Endothelial cell of umbilical vein (primary cell): ENCODE measurements at regions not wholly inside any gene's neighbourhood (a gene's known extent, or its start where the extent isn't known, plus 50 kb on each side); places are given as distances from the start of the nearest gene placed in this dataset.

Experiments
- BruUV-seq: library from RNA; stranded (reverse); fragments of 400-500 nt; replicated peaks from 2 replicates; lab custom pipeline; 2021; lab: Mats Ljungman, UMichigan
- CTCF ChIA-PET: fragments of 300-600, 350-600 bp; sonication (Branson Sonifier 250); formaldehyde crosslinking; loops from one replicate; lab custom pipeline; 2021; ENCODE audit warnings: antibody characterized with exemption, inconsistent platforms; lab: Charles Lee
- POLR2A ChIA-PET: fragments of 300-600, 350-600 bp; sonication (Branson Sonifier 250); formaldehyde crosslinking; loops from one replicate; lab custom pipeline; 2021; ENCODE audit warnings: antibody characterized with exemption, inconsistent platforms; lab: Charles Lee
- DNase-seq: peaks from one replicate; pipeline ENCODE4 v3.0.0-alpha.2; 2011; ENCODE audit warnings: low read depth, low spot score
- FAIRE-seq: peaks from 2 replicates; lab custom pipeline; 2011; peaks lifted over from hg19 to GRCh38; lab: Jason Lieb, UNC
- H2AFZ ChIP-seq: 2 replicates; pipeline ENCODE4 v1.6.0; 2012; ENCODE audit warnings: low read depth, low read length, control low read depth, inconsistent platforms
- H3K27ac ChIP-seq: 2 replicates; pipeline ENCODE4 v1.5.1; 2011; ENCODE audit warnings: low read depth, mild to moderate bottlenecking, control low read depth, low read length, moderate library complexity; ENCODE audit not compliant: insufficient read depth
- H3K27me3 ChIP-seq, 2 experiments: 2 replicates each; pipeline versions ENCODE4 v1.6.0 to v1.6.1; 2011; ENCODE audit warnings: low read length in 2 of 2, mixed read lengths in 1 of 2; ENCODE audit not compliant: control insufficient read depth in 2 of 2, insufficient read depth in 2 of 2
- H3K36me3 ChIP-seq, 2 experiments: 2 replicates in 1 of 2; 3 replicates in 1 of 2; pipeline ENCODE4 v1.5.1; 2011; ENCODE audit warnings: low read length in 2 of 2, mild to moderate bottlenecking in 1 of 2, moderate library complexity in 1 of 2; ENCODE audit not compliant: control insufficient read depth in 2 of 2, insufficient read depth in 2 of 2; ENCODE audit errors: extremely low read depth in 1 of 2
- H3K4me1 ChIP-seq: 3 replicates; pipeline ENCODE4 v1.5.1; 2011; ENCODE audit warnings: mild to moderate bottlenecking, low read length; ENCODE audit not compliant: control insufficient read depth, insufficient read depth; ENCODE audit errors: extremely low read depth
- H3K4me2 ChIP-seq: 2 replicates; pipeline ENCODE4 v1.6.1; 2011; ENCODE audit warnings: low read length, control low read depth, mixed read lengths; ENCODE audit not compliant: insufficient read depth
- H3K4me3 ChIP-seq, 3 experiments: fragments of 200-600 bp in 1 of 3; sonication (generic), shearing (Covaris generic) in 1 of 3; replicated peaks in 1 of 3; 2 replicates each; pipeline ENCODE4 v1.5.1; 2011 to 2016; ENCODE audit warnings: control low read depth in 3 of 3, low read length in 3 of 3, mild to moderate bottlenecking in 2 of 3, inconsistent platforms in 1 of 3, low read depth in 1 of 3, moderate library complexity in 1 of 3; ENCODE audit not compliant: insufficient read depth in 1 of 3
- H3K79me2 ChIP-seq: 2 replicates; pipeline ENCODE4 v1.6.0; 2012; ENCODE audit warnings: low read length, inconsistent platforms; ENCODE audit not compliant: control insufficient read depth, insufficient read depth
- H3K9ac ChIP-seq: replicated peaks from 2 replicates; pipeline ENCODE3; 2011; ENCODE audit warnings: low read length, control low read depth; ENCODE audit not compliant: insufficient read depth; ENCODE audit errors: extremely low read depth
- H3K9me1 ChIP-seq: replicated peaks from 3 replicates; pipeline ENCODE4 v1.6.0; 2011; ENCODE audit warnings: mild to moderate bottlenecking, low read length; ENCODE audit not compliant: control insufficient read depth, insufficient read depth; ENCODE audit errors: extremely low read depth
- H3K9me3 ChIP-seq: replicated peaks from 2 replicates; pipeline ENCODE4 v1.5.1; 2012; ENCODE audit warnings: low read length, inconsistent platforms; ENCODE audit not compliant: control insufficient read depth, insufficient read depth
- H4K20me1 ChIP-seq: replicated peaks from 2 replicates; pipeline ENCODE3; 2011; ENCODE audit warnings: mild to moderate bottlenecking, low read length; ENCODE audit not compliant: control insufficient read depth, insufficient read depth; ENCODE audit errors: extremely low read depth
- EZH2 ChIP-seq: IDR thresholded peaks from 2 replicates; pipeline ENCODE4 v1.6.1; 2012; ENCODE audit warnings: borderline replicate concordance, low read depth, mild to moderate bottlenecking, moderate library complexity, low read length, inconsistent platforms; ENCODE audit not compliant: severe bottlenecking
- FOS ChIP-seq: IDR thresholded peaks from 2 replicates; pipeline ENCODE4 v1.6.1; 2011; ENCODE audit warnings: mild to moderate bottlenecking, low read length, moderate library complexity, borderline replicate concordance; ENCODE audit not compliant: insufficient read depth
- GATA2 ChIP-seq: IDR thresholded peaks from 2 replicates; pipeline ENCODE4 v1.7.0; 2011; ENCODE audit warnings: low read depth, mild to moderate bottlenecking, moderate library complexity, mixed read lengths, low read length; ENCODE audit not compliant: insufficient read length, insufficient read depth
- JUN ChIP-seq: IDR thresholded peaks from 2 replicates; pipeline ENCODE4 v1.6.1; 2011; ENCODE audit warnings: borderline replicate concordance, low read depth; ENCODE audit not compliant: insufficient read length, insufficient read depth
- MAX ChIP-seq: IDR thresholded peaks from 2 replicates; pipeline ENCODE4 v1.6.1; 2011; ENCODE audit not compliant: insufficient read depth, insufficient read length
- MYC ChIP-seq: IDR thresholded peaks from one replicate; pipeline ENCODE4 v1.6.1; 2011; ENCODE audit warnings: mild to moderate bottlenecking, low read depth, low read length
- POLR2A ChIP-seq: IDR thresholded peaks from 2 replicates; pipeline ENCODE4 v1.6.1; 2012; ENCODE audit warnings: low read depth, mild to moderate bottlenecking, control low read depth, low read length
- POLR2AphosphoS5 ChIP-seq: IDR thresholded peaks from 2 replicates; pipeline ENCODE4 v1.6.1; 2012; ENCODE audit warnings: low read depth, mild to moderate bottlenecking, control low read depth, low read length, moderate library complexity; ENCODE audit not compliant: insufficient read depth
- dilution Hi-C: fragments of 300-500 bp; cut with MboI; formaldehyde crosslinking; loops from one replicate; pipeline ENCODE4 v1.15.0; 2019; ENCODE audit warnings: low sequenced_read_pairs; ENCODE audit not compliant: extremely low pct_ligation_motif_present
- intact Hi-C: fragments of 100-400 bp; cut with micrococcal nuclease; formaldehyde crosslinking; loops from one replicate; pipeline ENCODE4 v1.10.0; 2022
- TF ChIP-seq, protein P1 (sequence below), 2 donors: IDR thresholded peaks; 1 replicate in 1 of 2; 2 replicates in 1 of 2; pipeline ENCODE4 v1.5.1; 2011; ENCODE audit warnings: low read length in 2 of 2, mild to moderate bottlenecking in 2 of 2, moderate library complexity in 2 of 2, control low read depth in 1 of 2, inconsistent platforms in 1 of 2, low read depth in 1 of 2; ENCODE audit not compliant: insufficient read depth in 1 of 2; ENCODE audit errors: extremely low read depth in 1 of 2

- H3K79me2 ChIP-seq, result no peaks in the 10 kb centered on the region
- no peak overlapping the region for H3K9ac ChIP-seq
- no peak overlapping the region for H3K4me3 ChIP-seq
- TF ChIP-seq MAX, result no peak
- TF ChIP-seq GATA2, result no peak
- TF ChIP-seq JUN, result no peak
- TF ChIP-seq EZH2, result no peak
- TF ChIP-seq POLR2A, result no peak
- TF ChIP-seq POLR2AphosphoS5, result no peak
- TF ChIP-seq, protein P1, sequence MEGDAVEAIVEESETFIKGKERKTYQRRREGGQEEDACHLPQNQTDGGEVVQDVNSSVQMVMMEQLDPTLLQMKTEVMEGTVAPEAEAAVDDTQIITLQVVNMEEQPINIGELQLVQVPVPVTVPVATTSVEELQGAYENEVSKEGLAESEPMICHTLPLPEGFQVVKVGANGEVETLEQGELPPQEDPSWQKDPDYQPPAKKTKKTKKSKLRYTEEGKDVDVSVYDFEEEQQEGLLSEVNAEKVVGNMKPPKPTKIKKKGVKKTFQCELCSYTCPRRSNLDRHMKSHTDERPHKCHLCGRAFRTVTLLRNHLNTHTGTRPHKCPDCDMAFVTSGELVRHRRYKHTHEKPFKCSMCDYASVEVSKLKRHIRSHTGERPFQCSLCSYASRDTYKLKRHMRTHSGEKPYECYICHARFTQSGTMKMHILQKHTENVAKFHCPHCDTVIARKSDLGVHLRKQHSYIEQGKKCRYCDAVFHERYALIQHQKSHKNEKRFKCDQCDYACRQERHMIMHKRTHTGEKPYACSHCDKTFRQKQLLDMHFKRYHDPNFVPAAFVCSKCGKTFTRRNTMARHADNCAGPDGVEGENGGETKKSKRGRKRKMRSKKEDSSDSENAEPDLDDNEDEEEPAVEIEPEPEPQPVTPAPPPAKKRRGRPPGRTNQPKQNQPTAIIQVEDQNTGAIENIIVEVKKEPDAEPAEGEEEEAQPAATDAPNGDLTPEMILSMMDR (IDR thresholded peaks at IDR 0.05; ENCODE audit: extremely low read depth in 1 of 2, insufficient read depth in 1 of 2, low read depth in 1 of 2, low read length in 2 of 2), result no peak
- no peak for TF ChIP-seq FOS
- TF ChIP-seq MYC, result no peak
- H4K20me1 ChIP-seq, result no peaks in the 10 kb centered on the region
- no peaks in the 10 kb centered on the region for H3K36me3 ChIP-seq
- POLR2A ChIA-PET, result no interaction called here
- DNase-seq (no peak), FAIRE-seq (no peak)
- CTCF ChIA-PET, result no interaction called here
- peaks cover 1% of the 10 kb centered on the region for H3K9me3 ChIP-seq
- H3K9me1 ChIP-seq, result no peaks in the 10 kb centered on the region
- dilution Hi-C loops, result no loop called here
- H3K27me3 ChIP-seq, result no peaks in the 10 kb centered on the region
- no peak overlapping the region for H2AFZ ChIP-seq
- no peak overlapping the region for H3K4me2 ChIP-seq
- intact Hi-C loops, result no loop called here
- H3K4me1 ChIP-seq, result no peaks in the 10 kb centered on the region
- no peak overlapping the region for H3K27ac ChIP-seq
- BruUV-seq, result no TSS peak
Measured at GRCh38 chr18:73316513-73316912, 448.7 kb upstream of the NETO1 start.
